Kidney (tissue), 13 donors: ENCODE measurements at regions not wholly inside any gene's neighbourhood (a gene's known extent, or its start where the extent isn't known, plus 50 kb on each side); places are given as distances from the start of the nearest gene placed in this dataset.
"Not testable (repeated sequence)": the region's sequence is repeated elsewhere in the genome, so short reads cannot be mapped to it uniquely, and the experiment has no call there.

Experiments
- DNase-seq, 5 donors: peaks; one replicate each; pipeline ENCODE4 v3.0.0-alpha.2; 2013 to 2020
- FAIRE-seq: peaks from 2 replicates; lab custom pipeline; 2012; peaks lifted over from hg19 to GRCh38; lab: Jason Lieb, UNC
- H3K27ac ChIP-seq, 2 donors: one replicate each; pipeline ENCODE4 v1.7.0; 2013; ENCODE audit warnings: low read depth in 2 of 2, low read length in 2 of 2, inconsistent platforms in 1 of 2
- H3K27me3 ChIP-seq: one replicate; pipeline ENCODE4 v1.7.1; 2013; ENCODE audit warnings: low read length, inconsistent platforms; ENCODE audit not compliant: control insufficient read depth, insufficient read depth
- H3K36me3 ChIP-seq, 3 donors: one replicate each; pipeline versions ENCODE4 v1.7.0 to v1.7.1; 2013; ENCODE audit warnings: low read length in 3 of 3, control low read depth in 1 of 3, inconsistent platforms in 1 of 3; ENCODE audit not compliant: insufficient read depth in 3 of 3, control insufficient read depth in 2 of 3
- H3K4me1 ChIP-seq, 3 donors: one replicate each; pipeline versions ENCODE4 v1.7.0 to v1.7.1; 2013; ENCODE audit warnings: low read length in 3 of 3, inconsistent platforms in 1 of 3, low read depth in 1 of 3; ENCODE audit not compliant: control insufficient read depth in 2 of 3, insufficient read depth in 2 of 3
- H3K4me3 ChIP-seq, 3 donors: one replicate each; pipeline versions ENCODE4 v1.7.0 to v1.8.1; 2013; ENCODE audit warnings: low read length in 3 of 3, control low read depth in 1 of 3, inconsistent platforms in 1 of 3
- H3K9ac ChIP-seq, 3 donors: one replicate each; pipeline versions ENCODE4 v1.7.0 to v1.7.1; 2013; ENCODE audit warnings: low read length in 3 of 3, control low read depth in 1 of 3, inconsistent platforms in 1 of 3
- H3K9me3 ChIP-seq, 3 donors: one replicate each; pipeline versions ENCODE4 v1.7.0 to v1.7.1; 2013; ENCODE audit warnings: low read length in 3 of 3, control low read depth in 1 of 3, inconsistent platforms in 1 of 3; ENCODE audit not compliant: control insufficient read depth in 2 of 3, insufficient read depth in 1 of 3
- intact Hi-C: fragments of 100-400 bp; cut with DNase I; formaldehyde crosslinking; loops from one replicate; pipeline ENCODE4 v1.11.1; 2022
- TF ChIP-seq, protein P1 (sequence below): IDR thresholded peaks from 3 replicates; pipeline ENCODE4 v1.5.1; 2012; ENCODE audit warnings: mild to moderate bottlenecking, moderate library complexity, borderline replicate concordance; ENCODE audit not compliant: insufficient read depth; ENCODE audit errors: extremely low read depth
- donor health status: control.
- donor health status: control.
- donor health status: control.
- donor health status: control.
- donor health status: control.
- donor health status: DM: yes; HTN: yes; CAD: no.
- donor health status: Normal renal cell carcinoma (clear cell type).

DNA sequence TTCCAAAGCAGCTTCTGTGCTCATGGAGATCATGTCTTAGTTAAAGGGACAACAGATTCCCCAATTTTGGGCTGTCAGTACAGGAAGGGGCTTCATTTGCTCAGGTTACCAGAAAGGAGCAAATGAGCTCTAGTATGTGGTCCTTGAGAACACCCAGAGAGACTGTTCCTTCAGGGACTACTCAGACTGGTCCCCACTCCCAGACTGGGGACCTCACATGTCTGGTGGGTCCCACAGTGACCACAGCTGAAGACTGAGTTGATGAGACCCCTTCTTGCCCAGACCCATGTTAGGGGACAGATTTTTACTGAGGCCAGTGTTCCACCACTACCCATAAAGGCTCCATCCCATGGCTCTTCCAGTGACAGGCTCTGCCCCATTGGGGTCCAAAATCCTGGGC is 1695.2 kb downstream of the TP53TG3F start:
- Histone ChIP-seq H3K4me3 (no peak overlapping the region), H3K9ac (no peak overlapping the region), H3K27me3 (no peaks in the 10 kb centered on the region), H3K36me3 (no peaks in the 10 kb centered on the region), H3K9me3 (peaks cover 0 to 4% (median 3%) of the 10 kb centered on the region in 3 donors), H3K4me1 (no peaks in the 10 kb centered on the region), H3K27ac (no peak overlapping the region)
- no peak for FAIRE-seq
- intact Hi-C loops = no loop called here
- TF ChIP-seq, protein P1, sequence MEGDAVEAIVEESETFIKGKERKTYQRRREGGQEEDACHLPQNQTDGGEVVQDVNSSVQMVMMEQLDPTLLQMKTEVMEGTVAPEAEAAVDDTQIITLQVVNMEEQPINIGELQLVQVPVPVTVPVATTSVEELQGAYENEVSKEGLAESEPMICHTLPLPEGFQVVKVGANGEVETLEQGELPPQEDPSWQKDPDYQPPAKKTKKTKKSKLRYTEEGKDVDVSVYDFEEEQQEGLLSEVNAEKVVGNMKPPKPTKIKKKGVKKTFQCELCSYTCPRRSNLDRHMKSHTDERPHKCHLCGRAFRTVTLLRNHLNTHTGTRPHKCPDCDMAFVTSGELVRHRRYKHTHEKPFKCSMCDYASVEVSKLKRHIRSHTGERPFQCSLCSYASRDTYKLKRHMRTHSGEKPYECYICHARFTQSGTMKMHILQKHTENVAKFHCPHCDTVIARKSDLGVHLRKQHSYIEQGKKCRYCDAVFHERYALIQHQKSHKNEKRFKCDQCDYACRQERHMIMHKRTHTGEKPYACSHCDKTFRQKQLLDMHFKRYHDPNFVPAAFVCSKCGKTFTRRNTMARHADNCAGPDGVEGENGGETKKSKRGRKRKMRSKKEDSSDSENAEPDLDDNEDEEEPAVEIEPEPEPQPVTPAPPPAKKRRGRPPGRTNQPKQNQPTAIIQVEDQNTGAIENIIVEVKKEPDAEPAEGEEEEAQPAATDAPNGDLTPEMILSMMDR = no peak
- DNase-seq = no peak

DNA sequence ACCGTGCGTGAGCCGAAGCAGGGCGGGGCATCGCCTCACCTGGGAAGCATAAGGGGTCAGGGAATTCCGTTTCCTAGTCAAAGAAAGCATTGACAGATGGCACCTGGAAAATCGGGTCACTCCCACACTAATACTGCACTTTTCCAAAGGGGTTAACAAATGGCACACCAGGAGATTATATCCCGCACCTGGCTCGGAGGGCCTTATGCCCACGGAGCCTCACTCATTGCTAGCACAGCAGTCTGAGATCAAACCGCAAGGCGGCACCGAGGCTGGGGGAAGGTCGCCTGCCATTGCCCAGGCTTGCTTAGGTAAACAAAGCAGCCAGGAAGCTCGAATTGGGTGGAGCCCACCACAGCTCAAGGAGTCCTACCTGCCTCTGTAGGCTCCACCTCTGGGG is 1698.1 kb downstream of the TP53TG3F start:
- H3K36me3 ChIP-seq, H3K9me3 ChIP-seq, intact Hi-C loops, H3K4me3 ChIP-seq, FAIRE-seq, H3K27me3 ChIP-seq, H3K4me1 ChIP-seq, DNase-seq, H3K27ac ChIP-seq, H3K9ac ChIP-seq: not testable (repeated sequence)

DNA sequence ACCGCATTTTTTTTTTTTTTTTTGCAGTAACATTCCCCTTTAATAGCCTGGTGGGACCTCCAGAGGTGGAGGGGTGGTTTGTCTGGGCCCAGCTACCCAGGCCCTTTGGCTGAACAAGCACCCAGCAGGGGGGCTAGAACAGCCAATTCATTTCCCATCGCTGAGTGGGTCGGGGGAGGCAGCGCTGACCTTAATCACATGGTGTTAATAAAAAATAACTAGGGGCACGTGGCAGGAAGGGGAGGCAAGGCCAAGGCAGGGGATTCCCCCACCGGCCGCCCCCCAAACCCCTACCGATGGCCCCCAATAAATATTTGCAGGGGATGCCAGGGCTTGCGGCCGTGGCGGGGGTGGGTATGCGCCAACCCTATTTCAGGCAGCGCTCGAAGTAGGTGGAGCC is 1709.9 kb downstream of the TP53TG3F start:
- intact Hi-C loops, H3K36me3 ChIP-seq, H3K9ac ChIP-seq, H3K27me3 ChIP-seq, FAIRE-seq, H3K9me3 ChIP-seq, H3K4me1 ChIP-seq, H3K27ac ChIP-seq, H3K4me3 ChIP-seq: not testable (repeated sequence)
- DNase-seq = peak in 1 of 5 donors; percentile 31

DNA sequence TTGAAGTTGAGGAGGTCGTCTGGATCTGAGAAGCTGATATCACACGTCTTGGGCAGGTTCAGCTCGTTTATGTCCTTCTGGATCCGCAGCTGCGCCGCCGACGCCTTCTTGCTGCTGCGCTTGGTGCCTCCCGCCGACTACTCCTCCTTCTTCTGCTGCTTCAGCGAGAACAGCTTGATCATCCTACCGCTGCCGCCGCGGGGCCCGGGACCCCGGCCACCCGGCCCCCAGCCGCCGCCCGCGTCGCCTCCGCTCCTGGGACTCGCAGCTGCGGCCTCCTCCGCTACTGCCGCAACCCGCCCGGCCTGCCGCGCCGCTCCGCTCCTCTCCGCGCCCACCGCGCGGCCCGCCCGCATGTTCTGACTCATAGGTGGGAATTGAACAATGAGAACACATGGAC is 1710.6 kb downstream of the TP53TG3F start:
- H3K27ac ChIP-seq, H3K36me3 ChIP-seq, H3K4me1 ChIP-seq, H3K9me3 ChIP-seq, FAIRE-seq, H3K27me3 ChIP-seq, H3K4me3 ChIP-seq, intact Hi-C loops, H3K9ac ChIP-seq: not testable (repeated sequence)
- peak in 2 of 5 donors; percentile 12 to 29 for DNase-seq

DNA sequence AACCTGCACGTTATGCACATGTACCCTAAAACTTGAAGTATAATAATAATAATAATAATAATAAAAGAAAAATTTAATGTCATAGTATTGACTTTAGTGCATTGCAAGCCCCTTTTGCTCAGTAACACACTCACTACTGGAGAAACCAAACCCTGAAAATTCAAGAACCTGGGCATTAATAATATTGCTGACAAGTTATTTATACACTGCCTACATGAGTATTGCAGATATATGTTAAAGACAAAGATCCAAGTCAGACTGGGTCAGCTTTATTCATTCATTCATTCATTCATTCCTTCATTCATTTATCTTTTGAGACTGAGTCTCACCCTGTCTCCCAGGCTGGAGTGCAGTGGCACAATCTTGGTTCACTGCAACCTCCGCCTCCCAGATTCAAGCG is 1711.2 kb downstream of the TP53TG3F start:
- H3K9me3 ChIP-seq = no peaks in the 10 kb centered on the region
- no peaks in the 10 kb centered on the region for H3K36me3 ChIP-seq
- no peak overlapping the region for H3K27ac ChIP-seq
- H3K4me3 ChIP-seq = no peak overlapping the region
- FAIRE-seq (no peak), DNase-seq (no peak)
- TF ChIP-seq, protein P1 = no peak
- H3K27me3 ChIP-seq = no peaks in the 10 kb centered on the region
- intact Hi-C loops = no loop called here
- H3K9ac ChIP-seq = no peak overlapping the region
- H3K4me1 ChIP-seq = no peaks in the 10 kb centered on the region
